ENCODE measurements at regions not wholly inside any gene's neighbourhood (a gene's known extent, or its start where the extent isn't known, plus 50 kb on each side); places are given as distances from the start of the nearest gene placed in this dataset.

DNA sequence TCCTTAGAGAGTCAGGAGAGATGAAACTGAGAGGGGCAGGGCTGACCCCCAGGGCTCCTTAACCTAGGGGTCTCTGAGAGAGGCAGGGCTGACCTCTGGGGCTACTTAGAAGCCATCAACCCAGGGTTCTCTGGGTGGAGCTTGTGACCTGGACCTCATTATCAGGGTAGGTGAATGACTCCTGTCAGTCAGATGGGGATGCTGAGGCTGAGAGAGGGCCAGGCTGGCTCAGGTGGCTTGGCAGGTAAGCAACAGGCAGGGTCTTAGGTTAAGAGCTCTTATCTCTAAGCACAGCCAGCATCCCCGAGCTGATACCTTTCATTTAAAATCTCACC lies 160.9 kb downstream of the PTPRU start (continued):
- TF ChIP-seq, protein P1, sequence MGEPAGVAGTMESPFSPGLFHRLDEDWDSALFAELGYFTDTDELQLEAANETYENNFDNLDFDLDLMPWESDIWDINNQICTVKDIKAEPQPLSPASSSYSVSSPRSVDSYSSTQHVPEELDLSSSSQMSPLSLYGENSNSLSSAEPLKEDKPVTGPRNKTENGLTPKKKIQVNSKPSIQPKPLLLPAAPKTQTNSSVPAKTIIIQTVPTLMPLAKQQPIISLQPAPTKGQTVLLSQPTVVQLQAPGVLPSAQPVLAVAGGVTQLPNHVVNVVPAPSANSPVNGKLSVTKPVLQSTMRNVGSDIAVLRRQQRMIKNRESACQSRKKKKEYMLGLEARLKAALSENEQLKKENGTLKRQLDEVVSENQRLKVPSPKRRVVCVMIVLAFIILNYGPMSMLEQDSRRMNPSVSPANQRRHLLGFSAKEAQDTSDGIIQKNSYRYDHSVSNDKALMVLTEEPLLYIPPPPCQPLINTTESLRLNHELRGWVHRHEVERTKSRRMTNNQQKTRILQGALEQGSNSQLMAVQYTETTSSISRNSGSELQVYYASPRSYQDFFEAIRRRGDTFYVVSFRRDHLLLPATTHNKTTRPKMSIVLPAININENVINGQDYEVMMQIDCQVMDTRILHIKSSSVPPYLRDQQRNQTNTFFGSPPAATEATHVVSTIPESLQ (CRISPR knock-in tag; conservative IDR thresholded peaks at IDR 0.05): no peak
- TF ChIP-seq, protein P2, sequence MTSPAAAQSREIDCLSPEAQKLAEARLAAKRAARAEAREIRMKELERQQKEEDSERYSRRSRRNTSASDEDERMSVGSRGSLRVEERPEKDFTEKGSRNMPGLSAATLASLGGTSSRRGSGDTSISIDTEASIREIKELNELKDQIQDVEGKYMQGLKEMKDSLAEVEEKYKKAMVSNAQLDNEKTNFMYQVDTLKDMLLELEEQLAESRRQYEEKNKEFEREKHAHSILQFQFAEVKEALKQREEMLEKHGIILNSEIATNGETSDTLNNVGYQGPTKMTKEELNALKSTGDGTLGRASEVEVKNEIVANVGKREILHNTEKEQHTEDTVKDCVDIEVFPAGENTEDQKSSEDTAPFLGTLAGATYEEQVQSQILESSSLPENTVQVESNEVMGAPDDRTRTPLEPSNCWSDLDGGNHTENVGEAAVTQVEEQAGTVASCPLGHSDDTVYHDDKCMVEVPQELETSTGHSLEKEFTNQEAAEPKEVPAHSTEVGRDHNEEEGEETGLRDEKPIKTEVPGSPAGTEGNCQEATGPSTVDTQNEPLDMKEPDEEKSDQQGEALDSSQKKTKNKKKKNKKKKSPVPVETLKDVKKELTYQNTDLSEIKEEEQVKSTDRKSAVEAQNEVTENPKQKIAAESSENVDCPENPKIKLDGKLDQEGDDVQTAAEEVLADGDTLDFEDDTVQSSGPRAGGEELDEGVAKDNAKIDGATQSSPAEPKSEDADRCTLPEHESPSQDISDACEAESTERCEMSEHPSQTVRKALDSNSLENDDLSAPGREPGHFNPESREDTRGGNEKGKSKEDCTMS (CRISPR knock-in tag; conservative IDR thresholded peaks at IDR 0.05): no peak
- TF ChIP-seq ZNF720 (CRISPR knock-in tag; IDR thresholded peaks at IDR 0.05): no peak

DNA sequence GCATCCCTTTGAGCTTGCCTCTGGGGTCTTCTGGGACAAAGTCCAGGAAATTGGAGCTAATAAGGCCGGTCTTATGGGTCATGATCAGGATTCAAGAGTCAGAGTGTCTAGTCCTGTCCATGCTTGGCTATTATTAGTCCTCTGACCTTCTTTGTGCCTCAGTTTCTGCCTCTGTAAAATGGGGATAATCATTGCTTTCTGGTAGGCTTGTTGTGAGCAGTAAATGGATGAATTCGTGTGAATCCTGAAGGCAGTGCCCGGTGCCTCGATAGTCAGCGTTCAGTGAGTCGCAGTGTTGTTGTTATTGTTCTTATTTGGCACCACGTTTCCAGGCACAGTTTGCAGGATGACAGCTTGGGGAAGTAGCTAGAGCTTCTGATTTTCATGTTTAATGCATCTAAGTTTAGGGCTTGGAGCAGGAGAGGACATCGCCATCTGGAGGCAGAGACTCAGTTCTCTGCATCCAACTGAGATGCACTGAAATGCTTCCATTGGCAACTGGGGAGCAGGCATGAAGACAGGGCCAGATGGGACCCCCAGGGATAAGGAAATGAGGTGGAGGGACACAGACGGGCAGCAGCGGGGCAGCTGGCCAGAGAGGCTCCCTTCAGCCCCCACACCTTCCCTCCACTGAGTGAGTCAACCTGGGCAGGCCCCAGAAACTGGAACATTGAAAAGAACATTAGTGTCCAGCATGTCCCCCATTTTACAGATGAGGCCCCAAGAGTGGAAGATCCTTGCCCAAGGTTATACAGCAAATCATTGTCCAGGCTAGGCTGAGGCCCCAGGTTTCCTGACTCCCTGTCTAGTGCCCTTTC lies 160.3 kb downstream of the PTPRU start:
- H3K27me3 ChIP-seq (ENCODE audit: control insufficient read depth in 1 of 2, insufficient read depth in 2 of 2, low read length in 2 of 2): peaks cover 0 to 1% of the 10 kb centered on the region in 2 experiments; a peak in 1 of 5 replicates
- H3K36me3 ChIP-seq (replicated peaks in 1 of 2; ENCODE audit: control insufficient read depth in 1 of 2, insufficient read depth in 2 of 2, low read length in 2 of 2): no peaks in the 10 kb centered on the region
- TF ChIP-seq, protein P3, sequence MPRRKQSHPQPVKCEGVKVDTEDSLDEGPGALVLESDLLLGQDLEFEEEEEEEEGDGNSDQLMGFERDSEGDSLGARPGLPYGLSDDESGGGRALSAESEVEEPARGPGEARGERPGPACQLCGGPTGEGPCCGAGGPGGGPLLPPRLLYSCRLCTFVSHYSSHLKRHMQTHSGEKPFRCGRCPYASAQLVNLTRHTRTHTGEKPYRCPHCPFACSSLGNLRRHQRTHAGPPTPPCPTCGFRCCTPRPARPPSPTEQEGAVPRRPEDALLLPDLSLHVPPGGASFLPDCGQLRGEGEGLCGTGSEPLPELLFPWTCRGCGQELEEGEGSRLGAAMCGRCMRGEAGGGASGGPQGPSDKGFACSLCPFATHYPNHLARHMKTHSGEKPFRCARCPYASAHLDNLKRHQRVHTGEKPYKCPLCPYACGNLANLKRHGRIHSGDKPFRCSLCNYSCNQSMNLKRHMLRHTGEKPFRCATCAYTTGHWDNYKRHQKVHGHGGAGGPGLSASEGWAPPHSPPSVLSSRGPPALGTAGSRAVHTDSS (CRISPR knock-in tag; conservative IDR thresholded peaks at IDR 0.05): no peak
- peak; percentile 49 for TF ChIP-seq ZNF629 (CRISPR knock-in tag; conservative IDR thresholded peaks at IDR 0.05)
- TF ChIP-seq, protein P4, sequence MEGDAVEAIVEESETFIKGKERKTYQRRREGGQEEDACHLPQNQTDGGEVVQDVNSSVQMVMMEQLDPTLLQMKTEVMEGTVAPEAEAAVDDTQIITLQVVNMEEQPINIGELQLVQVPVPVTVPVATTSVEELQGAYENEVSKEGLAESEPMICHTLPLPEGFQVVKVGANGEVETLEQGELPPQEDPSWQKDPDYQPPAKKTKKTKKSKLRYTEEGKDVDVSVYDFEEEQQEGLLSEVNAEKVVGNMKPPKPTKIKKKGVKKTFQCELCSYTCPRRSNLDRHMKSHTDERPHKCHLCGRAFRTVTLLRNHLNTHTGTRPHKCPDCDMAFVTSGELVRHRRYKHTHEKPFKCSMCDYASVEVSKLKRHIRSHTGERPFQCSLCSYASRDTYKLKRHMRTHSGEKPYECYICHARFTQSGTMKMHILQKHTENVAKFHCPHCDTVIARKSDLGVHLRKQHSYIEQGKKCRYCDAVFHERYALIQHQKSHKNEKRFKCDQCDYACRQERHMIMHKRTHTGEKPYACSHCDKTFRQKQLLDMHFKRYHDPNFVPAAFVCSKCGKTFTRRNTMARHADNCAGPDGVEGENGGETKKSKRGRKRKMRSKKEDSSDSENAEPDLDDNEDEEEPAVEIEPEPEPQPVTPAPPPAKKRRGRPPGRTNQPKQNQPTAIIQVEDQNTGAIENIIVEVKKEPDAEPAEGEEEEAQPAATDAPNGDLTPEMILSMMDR (CRISPR knock-in tag; IDR thresholded peaks at IDR 0.05): 0 out of 2 replicates have a peak, but pooled peaks have one; percentile 4
- TF ChIP-seq, protein P5, sequence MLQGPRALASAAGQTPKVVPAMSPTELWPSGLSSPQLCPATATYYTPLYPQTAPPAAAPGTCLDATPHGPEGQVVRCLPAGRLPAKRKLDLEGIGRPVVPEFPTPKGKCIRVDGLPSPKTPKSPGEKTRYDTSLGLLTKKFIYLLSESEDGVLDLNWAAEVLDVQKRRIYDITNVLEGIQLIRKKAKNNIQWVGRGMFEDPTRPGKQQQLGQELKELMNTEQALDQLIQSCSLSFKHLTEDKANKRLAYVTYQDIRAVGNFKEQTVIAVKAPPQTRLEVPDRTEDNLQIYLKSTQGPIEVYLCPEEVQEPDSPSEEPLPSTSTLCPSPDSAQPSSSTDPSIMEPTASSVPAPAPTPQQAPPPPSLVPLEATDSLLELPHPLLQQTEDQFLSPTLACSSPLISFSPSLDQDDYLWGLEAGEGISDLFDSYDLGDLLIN (CRISPR knock-in tag; IDR thresholded peaks at IDR 0.05; ENCODE audit: borderline replicate concordance): no peak
- DNase-seq (ENCODE audit: low spot score): no peak
- ChIA-PET POLR2A (no interaction called here), CTCF (ENCODE audit: low intra/inter-chr PET ratio, low total read pairs) (no interaction called here)
- H3K9me3 ChIP-seq (ENCODE audit: low read length): no peaks in the 10 kb centered on the region
- no peak overlapping the region for H3K27ac ChIP-seq (ENCODE audit: extremely low read length, insufficient read depth, low read length)
- H3K9ac ChIP-seq (ENCODE audit: insufficient read depth, low read depth, low read length): no peak overlapping the region
- H4K20me1 ChIP-seq (ENCODE audit: insufficient read depth, low read length): no peaks in the 10 kb centered on the region
- in situ Hi-C loops (cut with HindIII; ENCODE audit: extremely low pct_ligation_motif_present, low pct_unique_long_range_greater_than_20kb): loop anchor here (25.0 kb wide), 1 partner anchor 691 kb away; no protein-coding TSS in a partner anchor
- BruUV-seq (replicated peaks): no TSS peak
- no peak for ATAC-seq
- H3K79me2 ChIP-seq (ENCODE audit: insufficient read depth, low read length): no peaks in the 10 kb centered on the region
- H3K4me1 ChIP-seq (ENCODE audit: insufficient read depth, low read length): no peaks in the 10 kb centered on the region
- intact Hi-C loops (cut with micrococcal nuclease; ENCODE audit: unreplicated experiment): no loop called here
- H3K4me2 ChIP-seq (ENCODE audit: low read depth, low read length): no peak overlapping the region
- H2AFZ ChIP-seq (ENCODE audit: low read length): no peak overlapping the region
- 51% methylated on average over 9 of the region's 10 CpGs for WGBS (ENCODE audit: low lambda C conversion rate)
- FAIRE-seq: no peak
- no peak overlapping the region for H3K4me3 ChIP-seq (replicated peaks in 1 of 3; ENCODE audit: insufficient read depth in 1 of 3, low read depth in 2 of 3, low read length in 3 of 3)
